ENCODE measurements at regions not wholly inside any gene's neighbourhood (a gene's known extent, or its start where the extent isn't known, plus 50 kb on each side); places are given as distances from the start of the nearest gene placed in this dataset.

DNA sequence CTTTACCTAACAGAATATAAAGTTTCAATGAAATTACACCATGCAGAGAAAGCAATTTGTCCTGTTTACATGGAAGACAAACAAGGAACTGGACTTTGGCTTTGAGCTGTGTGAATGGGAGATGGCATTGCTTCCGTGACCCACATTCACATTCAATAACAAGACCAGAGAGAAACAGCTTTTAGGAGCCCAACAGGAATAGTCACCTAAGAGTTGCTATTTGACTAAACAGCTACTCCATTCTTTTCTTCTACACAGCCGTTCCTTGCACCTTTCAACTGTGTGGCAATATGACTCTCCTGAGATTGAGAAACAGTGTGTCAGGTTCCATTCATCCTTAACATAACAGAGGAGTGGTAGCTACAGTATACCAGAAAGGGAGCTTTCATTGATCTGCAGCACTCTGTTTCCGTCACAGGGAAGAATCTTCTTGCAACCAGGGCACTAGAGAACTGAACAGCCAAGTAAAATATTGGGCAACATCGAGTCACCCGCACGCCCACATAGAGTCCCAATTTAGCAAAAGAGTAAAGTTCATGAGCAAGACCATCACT, 355.1 kb downstream of the HAO1 start (continued):
- TF ChIP-seq, protein P1, sequence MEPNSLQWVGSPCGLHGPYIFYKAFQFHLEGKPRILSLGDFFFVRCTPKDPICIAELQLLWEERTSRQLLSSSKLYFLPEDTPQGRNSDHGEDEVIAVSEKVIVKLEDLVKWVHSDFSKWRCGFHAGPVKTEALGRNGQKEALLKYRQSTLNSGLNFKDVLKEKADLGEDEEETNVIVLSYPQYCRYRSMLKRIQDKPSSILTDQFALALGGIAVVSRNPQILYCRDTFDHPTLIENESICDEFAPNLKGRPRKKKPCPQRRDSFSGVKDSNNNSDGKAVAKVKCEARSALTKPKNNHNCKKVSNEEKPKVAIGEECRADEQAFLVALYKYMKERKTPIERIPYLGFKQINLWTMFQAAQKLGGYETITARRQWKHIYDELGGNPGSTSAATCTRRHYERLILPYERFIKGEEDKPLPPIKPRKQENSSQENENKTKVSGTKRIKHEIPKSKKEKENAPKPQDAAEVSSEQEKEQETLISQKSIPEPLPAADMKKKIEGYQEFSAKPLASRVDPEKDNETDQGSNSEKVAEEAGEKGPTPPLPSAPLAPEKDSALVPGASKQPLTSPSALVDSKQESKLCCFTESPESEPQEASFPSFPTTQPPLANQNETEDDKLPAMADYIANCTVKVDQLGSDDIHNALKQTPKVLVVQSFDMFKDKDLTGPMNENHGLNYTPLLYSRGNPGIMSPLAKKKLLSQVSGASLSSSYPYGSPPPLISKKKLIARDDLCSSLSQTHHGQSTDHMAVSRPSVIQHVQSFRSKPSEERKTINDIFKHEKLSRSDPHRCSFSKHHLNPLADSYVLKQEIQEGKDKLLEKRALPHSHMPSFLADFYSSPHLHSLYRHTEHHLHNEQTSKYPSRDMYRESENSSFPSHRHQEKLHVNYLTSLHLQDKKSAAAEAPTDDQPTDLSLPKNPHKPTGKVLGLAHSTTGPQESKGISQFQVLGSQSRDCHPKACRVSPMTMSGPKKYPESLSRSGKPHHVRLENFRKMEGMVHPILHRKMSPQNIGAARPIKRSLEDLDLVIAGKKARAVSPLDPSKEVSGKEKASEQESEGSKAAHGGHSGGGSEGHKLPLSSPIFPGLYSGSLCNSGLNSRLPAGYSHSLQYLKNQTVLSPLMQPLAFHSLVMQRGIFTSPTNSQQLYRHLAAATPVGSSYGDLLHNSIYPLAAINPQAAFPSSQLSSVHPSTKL (CRISPR knock-in tag; IDR thresholded peaks at IDR 0.05): peak; percentile 74
- TF ChIP-seq EP300 (IDR thresholded peaks at IDR 0.05; ENCODE audit: low read depth in 2 of 2, low read length in 2 of 2): peak in 1 of 2 experiments; percentile 77; a peak in 1 of 4 replicates
- no peak for TF ChIP-seq EP300 (CRISPR knock-in tag; IDR thresholded peaks at IDR 0.05; ENCODE audit: borderline replicate concordance)
- TF ChIP-seq, protein P2, sequence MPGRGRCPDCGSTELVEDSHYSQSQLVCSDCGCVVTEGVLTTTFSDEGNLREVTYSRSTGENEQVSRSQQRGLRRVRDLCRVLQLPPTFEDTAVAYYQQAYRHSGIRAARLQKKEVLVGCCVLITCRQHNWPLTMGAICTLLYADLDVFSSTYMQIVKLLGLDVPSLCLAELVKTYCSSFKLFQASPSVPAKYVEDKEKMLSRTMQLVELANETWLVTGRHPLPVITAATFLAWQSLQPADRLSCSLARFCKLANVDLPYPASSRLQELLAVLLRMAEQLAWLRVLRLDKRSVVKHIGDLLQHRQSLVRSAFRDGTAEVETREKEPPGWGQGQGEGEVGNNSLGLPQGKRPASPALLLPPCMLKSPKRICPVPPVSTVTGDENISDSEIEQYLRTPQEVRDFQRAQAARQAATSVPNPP (CRISPR knock-in tag; IDR thresholded peaks at IDR 0.05): no peak
- TF ChIP-seq SAFB2 (CRISPR knock-in tag; IDR thresholded peaks at IDR 0.05; ENCODE audit: borderline replicate concordance, low read depth): no peak
- no peak for TF ChIP-seq NFYC (CRISPR knock-in tag; IDR thresholded peaks at IDR 0.05)
- TF ChIP-seq, protein P3, sequence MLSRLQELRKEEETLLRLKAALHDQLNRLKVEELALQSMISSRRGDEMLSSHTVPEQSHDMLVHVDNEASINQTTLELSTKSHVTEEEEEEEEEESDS (CRISPR knock-in tag; IDR thresholded peaks at IDR 0.05; ENCODE audit: borderline replicate concordance): 0 out of 2 replicates have a peak, but pooled peaks have one; percentile 60
- no peak for TF ChIP-seq ZNF883 (CRISPR knock-in tag; IDR thresholded peaks at IDR 0.05; ENCODE audit: not compliant biosample characterization)
- no peak for TF ChIP-seq ZNF776 (CRISPR knock-in tag; IDR thresholded peaks at IDR 0.05)
- TF ChIP-seq PPARG (CRISPR knock-in tag; conservative IDR thresholded peaks at IDR 0.05): 0 out of 2 replicates have a peak, but pooled peaks have one; percentile 6
- 0 out of 2 replicates have a peak, but pooled peaks have one; percentile 36 for TF ChIP-seq ZNF234 (CRISPR knock-in tag; conservative IDR thresholded peaks at IDR 0.05)
- TF ChIP-seq EHMT2 (IDR thresholded peaks at IDR 0.05; ENCODE audit: borderline replicate concordance, low read depth, low read length): peak; percentile 73; the same call in 1 of the 2 replicates
- no peak for TF ChIP-seq SALL2 (CRISPR knock-in tag; IDR thresholded peaks at IDR 0.05)
- TF ChIP-seq GATAD2A (CRISPR knock-in tag; IDR thresholded peaks at IDR 0.05): peak; percentile 72
- TF ChIP-seq SUZ12 (IDR thresholded peaks at IDR 0.05; ENCODE audit: low read depth, low read length): no peak
- TF ChIP-seq, protein P4, sequence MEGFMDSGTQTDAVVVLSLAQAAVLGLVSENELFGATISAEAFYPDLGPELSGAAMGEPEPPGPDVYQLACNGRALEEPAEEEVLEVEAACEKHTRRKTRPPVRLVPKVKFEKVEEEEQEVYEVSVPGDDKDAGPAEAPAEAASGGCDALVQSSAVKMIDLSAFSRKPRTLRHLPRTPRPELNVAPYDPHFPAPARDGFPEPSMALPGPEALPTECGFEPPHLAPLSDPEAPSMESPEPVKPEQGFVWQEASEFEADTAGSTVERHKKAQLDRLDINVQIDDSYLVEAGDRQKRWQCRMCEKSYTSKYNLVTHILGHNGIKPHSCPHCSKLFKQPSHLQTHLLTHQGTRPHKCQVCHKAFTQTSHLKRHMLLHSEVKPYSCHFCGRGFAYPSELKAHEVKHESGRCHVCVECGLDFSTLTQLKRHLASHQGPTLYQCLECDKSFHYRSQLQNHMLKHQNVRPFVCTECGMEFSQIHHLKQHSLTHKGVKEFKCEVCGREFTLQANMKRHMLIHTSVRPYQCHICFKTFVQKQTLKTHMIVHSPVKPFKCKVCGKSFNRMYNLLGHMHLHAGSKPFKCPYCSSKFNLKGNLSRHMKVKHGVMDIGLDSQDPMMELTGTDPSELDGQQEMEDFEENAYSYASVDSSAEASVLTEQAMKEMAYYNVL (CRISPR knock-in tag; IDR thresholded peaks at IDR 0.05; ENCODE audit: borderline replicate concordance): peak; percentile 81; the same call in 1 of the 2 replicates
- no peak for TF ChIP-seq KLF9 (CRISPR knock-in tag; IDR thresholded peaks at IDR 0.05; ENCODE audit: low read depth)
- TF ChIP-seq, protein P5, sequence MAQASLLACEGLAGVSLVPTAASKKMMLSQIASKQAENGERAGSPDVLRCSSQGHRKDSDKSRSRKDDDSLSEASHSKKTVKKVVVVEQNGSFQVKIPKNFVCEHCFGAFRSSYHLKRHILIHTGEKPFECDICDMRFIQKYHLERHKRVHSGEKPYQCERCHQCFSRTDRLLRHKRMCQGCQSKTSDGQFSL (CRISPR knock-in tag; IDR thresholded peaks at IDR 0.05): no peak
- TF ChIP-seq, protein P6, sequence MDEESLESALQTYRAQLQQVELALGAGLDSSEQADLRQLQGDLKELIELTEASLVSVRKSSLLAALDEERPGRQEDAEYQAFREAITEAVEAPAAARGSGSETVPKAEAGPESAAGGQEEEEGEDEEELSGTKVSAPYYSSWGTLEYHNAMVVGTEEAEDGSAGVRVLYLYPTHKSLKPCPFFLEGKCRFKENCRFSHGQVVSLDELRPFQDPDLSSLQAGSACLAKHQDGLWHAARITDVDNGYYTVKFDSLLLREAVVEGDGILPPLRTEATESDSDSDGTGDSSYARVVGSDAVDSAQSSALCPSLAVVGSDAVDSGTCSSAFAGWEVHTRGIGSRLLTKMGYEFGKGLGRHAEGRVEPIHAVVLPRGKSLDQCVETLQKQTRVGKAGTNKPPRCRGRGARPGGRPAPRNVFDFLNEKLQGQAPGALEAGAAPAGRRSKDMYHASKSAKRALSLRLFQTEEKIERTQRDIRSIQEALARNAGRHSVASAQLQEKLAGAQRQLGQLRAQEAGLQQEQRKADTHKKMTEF (CRISPR knock-in tag; IDR thresholded peaks at IDR 0.05): peak; percentile 52
- peak; percentile 82; the same call in 1 of the 2 replicates for TF ChIP-seq ZMAT3 (CRISPR knock-in tag; conservative IDR thresholded peaks at IDR 0.05)
- no peak for TF ChIP-seq MLLT10 (CRISPR knock-in tag; IDR thresholded peaks at IDR 0.05)
- no peak for TF ChIP-seq ZNF543 (CRISPR knock-in tag; IDR thresholded peaks at IDR 0.05)
